Thyroid gland (tissue), 4 donors: ENCODE measurements at regions not wholly inside any gene's neighbourhood (a gene's known extent, or its start where the extent isn't known, plus 50 kb on each side); places are given as distances from the start of the nearest gene placed in this dataset.

Experiments used
- POLR2A ChIP-seq, 2 donors: fragments of 450-650 bp; IDR thresholded peaks; one replicate each; pipeline ENCODE4 v1.6.1; 2017; ENCODE audit warnings: antibody characterized with exemption in 2 of 2, mild to moderate bottlenecking in 2 of 2, moderate library complexity in 1 of 2
- TF ChIP-seq, protein P1 (sequence below), 6 experiments: fragments of 200-600 bp in 3 of 6; fragments of 450-650 bp in 3 of 6; sonication (generic) in 3 of 6; IDR thresholded peaks; one replicate each; pipeline ENCODE4 v1.5.1; 2016 to 2019; ENCODE audit warnings: antibody characterized with exemption in 6 of 6, mild to moderate bottlenecking in 2 of 6, inconsistent platforms in 1 of 6, moderate library complexity in 1 of 6

DNA sequence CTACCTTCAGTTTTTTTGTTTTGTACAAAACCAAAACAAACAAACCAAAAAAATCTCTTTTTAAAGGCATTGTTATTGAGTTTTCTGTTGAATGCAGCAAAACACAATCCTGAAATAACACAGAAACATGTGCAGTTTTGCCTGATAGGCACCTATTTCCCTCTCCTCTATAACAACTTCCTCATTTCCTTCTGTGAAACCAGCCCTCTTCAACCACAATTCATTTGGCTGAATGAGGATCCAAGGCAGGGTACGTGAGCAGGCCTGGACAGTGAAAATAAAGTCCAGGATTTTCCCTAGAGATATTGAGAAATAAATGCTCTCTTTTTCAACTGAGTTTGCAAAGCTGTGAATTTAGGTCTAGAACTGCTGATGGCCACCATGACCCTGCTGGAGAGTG is 134.8 kb upstream of the LARP1 start:
- TF ChIP-seq, protein P1, sequence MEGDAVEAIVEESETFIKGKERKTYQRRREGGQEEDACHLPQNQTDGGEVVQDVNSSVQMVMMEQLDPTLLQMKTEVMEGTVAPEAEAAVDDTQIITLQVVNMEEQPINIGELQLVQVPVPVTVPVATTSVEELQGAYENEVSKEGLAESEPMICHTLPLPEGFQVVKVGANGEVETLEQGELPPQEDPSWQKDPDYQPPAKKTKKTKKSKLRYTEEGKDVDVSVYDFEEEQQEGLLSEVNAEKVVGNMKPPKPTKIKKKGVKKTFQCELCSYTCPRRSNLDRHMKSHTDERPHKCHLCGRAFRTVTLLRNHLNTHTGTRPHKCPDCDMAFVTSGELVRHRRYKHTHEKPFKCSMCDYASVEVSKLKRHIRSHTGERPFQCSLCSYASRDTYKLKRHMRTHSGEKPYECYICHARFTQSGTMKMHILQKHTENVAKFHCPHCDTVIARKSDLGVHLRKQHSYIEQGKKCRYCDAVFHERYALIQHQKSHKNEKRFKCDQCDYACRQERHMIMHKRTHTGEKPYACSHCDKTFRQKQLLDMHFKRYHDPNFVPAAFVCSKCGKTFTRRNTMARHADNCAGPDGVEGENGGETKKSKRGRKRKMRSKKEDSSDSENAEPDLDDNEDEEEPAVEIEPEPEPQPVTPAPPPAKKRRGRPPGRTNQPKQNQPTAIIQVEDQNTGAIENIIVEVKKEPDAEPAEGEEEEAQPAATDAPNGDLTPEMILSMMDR (IDR thresholded peaks at IDR 0.05), result no peak
- no peak for TF ChIP-seq POLR2A (IDR thresholded peaks at IDR 0.05)
